ENCODE measurements at regions not wholly inside any gene's neighbourhood (a gene's known extent, or its start where the extent isn't known, plus 50 kb on each side); places are given as distances from the start of the nearest gene placed in this dataset.
"Not testable (repeated sequence)": the region's sequence is repeated elsewhere in the genome, so short reads cannot be mapped to it uniquely, and the experiment has no call there.

- no peaks in the 10 kb centered on the region for H3K9me3 Mint-ChIP-seq
- H3K4me3 Mint-ChIP-seq = no peak overlapping the region
- ATAC-seq = peak; percentile 82
Observed at GRCh38 chr1:195195423-195196057, 1412.7 kb downstream of the KCNT2 start.

GRCh38 chr1:195193134-195193533, 1415.1 kb downstream of the KCNT2 start:
- no peaks in the 10 kb centered on the region for H3K9me3 Mint-ChIP-seq
- H3K4me3 Mint-ChIP-seq = no peak overlapping the region
- H3K4me1 Mint-ChIP-seq = peaks cover 7% of the 10 kb centered on the region
- H3K27me3 Mint-ChIP-seq = no peaks in the 10 kb centered on the region
- H3K36me3 Mint-ChIP-seq = no peaks in the 10 kb centered on the region
- no peak for ATAC-seq
- no peak overlapping the region for H3K27ac Mint-ChIP-seq

More at GRCh38 chr1:195195423-195196057, 1412.7 kb downstream of the KCNT2 start:
- no peak overlapping the region for H3K27ac Mint-ChIP-seq
- no peaks in the 10 kb centered on the region for H3K27me3 Mint-ChIP-seq
- H3K36me3 Mint-ChIP-seq = no peaks in the 10 kb centered on the region
- H3K4me1 Mint-ChIP-seq = peaks cover 7% of the 10 kb centered on the region

- no peaks in the 10 kb centered on the region for H3K4me1 Mint-ChIP-seq
- no peak for ATAC-seq
- H3K4me3 Mint-ChIP-seq = no peak overlapping the region
Observed at GRCh38 chr1:195188821-195189220, 1419.4 kb downstream of the KCNT2 start.

GRCh38 chr1:195186544-195186943, 1421.7 kb downstream of the KCNT2 start:
- no peaks in the 10 kb centered on the region for H3K9me3 Mint-ChIP-seq
- H3K4me3 Mint-ChIP-seq = no peak overlapping the region
- H3K27ac Mint-ChIP-seq = no peak overlapping the region
- ATAC-seq = no peak
- no peaks in the 10 kb centered on the region for H3K4me1 Mint-ChIP-seq
- no peaks in the 10 kb centered on the region for H3K27me3 Mint-ChIP-seq
- H3K36me3 Mint-ChIP-seq = no peaks in the 10 kb centered on the region

More at GRCh38 chr1:195188821-195189220, 1419.4 kb downstream of the KCNT2 start:
- H3K27me3 Mint-ChIP-seq = no peaks in the 10 kb centered on the region
- H3K36me3 Mint-ChIP-seq = no peaks in the 10 kb centered on the region
- no peaks in the 10 kb centered on the region for H3K9me3 Mint-ChIP-seq
- H3K27ac Mint-ChIP-seq = no peak overlapping the region

- H3K4me3 Mint-ChIP-seq = no peak overlapping the region
- H3K36me3 Mint-ChIP-seq = no peaks in the 10 kb centered on the region
- no peaks in the 10 kb centered on the region for H3K27me3 Mint-ChIP-seq
- no peak overlapping the region for H3K27ac Mint-ChIP-seq
- H3K4me1 Mint-ChIP-seq = no peaks in the 10 kb centered on the region
- ATAC-seq = no peak
- H3K9me3 Mint-ChIP-seq = no peaks in the 10 kb centered on the region
Observed at GRCh38 chr1:195185736-195186135, 1422.5 kb downstream of the KCNT2 start.

- H3K36me3 Mint-ChIP-seq = no peaks in the 10 kb centered on the region
- no peaks in the 10 kb centered on the region for H3K27me3 Mint-ChIP-seq
- H3K4me1 Mint-ChIP-seq = no peaks in the 10 kb centered on the region
- ATAC-seq = no peak
- H3K9me3 Mint-ChIP-seq = peaks cover 2% of the 10 kb centered on the region
- H3K4me3 Mint-ChIP-seq = no peak overlapping the region
- H3K27ac Mint-ChIP-seq = no peak overlapping the region
Observed at GRCh38 chr1:195185321-195185720, 1422.9 kb downstream of the KCNT2 start.

- H3K4me1 Mint-ChIP-seq = no peaks in the 10 kb centered on the region
Observed at GRCh38 chr1:195173753-195174152, 1434.5 kb downstream of the KCNT2 start.

GRCh38 chr1:195159795-195160194, 1448.4 kb downstream of the KCNT2 start:
- ATAC-seq, H3K36me3 Mint-ChIP-seq, H3K27me3 Mint-ChIP-seq, H3K9me3 Mint-ChIP-seq, H3K27ac Mint-ChIP-seq, H3K4me1 Mint-ChIP-seq, H3K4me3 Mint-ChIP-seq: not testable (repeated sequence)

More at GRCh38 chr1:195173753-195174152, 1434.5 kb downstream of the KCNT2 start:
- H3K27me3 Mint-ChIP-seq = no peaks in the 10 kb centered on the region
- no peaks in the 10 kb centered on the region for H3K36me3 Mint-ChIP-seq
- ATAC-seq = no peak
- peaks cover 2% of the 10 kb centered on the region for H3K9me3 Mint-ChIP-seq
- H3K4me3 Mint-ChIP-seq = no peak overlapping the region
- no peak overlapping the region for H3K27ac Mint-ChIP-seq

GRCh38 chr1:195158091-195158490, 1450.1 kb downstream of the KCNT2 start:
- Mint-ChIP-seq H3K27me3 (no peaks in the 10 kb centered on the region), H3K4me3 (no peak overlapping the region), H3K27ac (no peak overlapping the region), H3K4me1 (no peaks in the 10 kb centered on the region), H3K9me3 (no peaks in the 10 kb centered on the region), H3K36me3 (no peaks in the 10 kb centered on the region)
- no peak for ATAC-seq

- H3K27ac Mint-ChIP-seq = no peak overlapping the region
- no peaks in the 10 kb centered on the region for H3K4me1 Mint-ChIP-seq
- H3K36me3 Mint-ChIP-seq = no peaks in the 10 kb centered on the region
- no peak for ATAC-seq
- H3K9me3 Mint-ChIP-seq = no peaks in the 10 kb centered on the region
- H3K4me3 Mint-ChIP-seq = no peak overlapping the region
- H3K27me3 Mint-ChIP-seq = no peaks in the 10 kb centered on the region
Observed at GRCh38 chr1:195153107-195153506, 1455.1 kb downstream of the KCNT2 start.

GRCh38 chr1:195150768-195151167, 1457.5 kb downstream of the KCNT2 start:
- H3K4me3 Mint-ChIP-seq = no peak overlapping the region
- H3K4me1 Mint-ChIP-seq = no peaks in the 10 kb centered on the region
- H3K9me3 Mint-ChIP-seq = no peaks in the 10 kb centered on the region
- no peak for ATAC-seq
- no peak overlapping the region for H3K27ac Mint-ChIP-seq
- no peaks in the 10 kb centered on the region for H3K36me3 Mint-ChIP-seq
- no peaks in the 10 kb centered on the region for H3K27me3 Mint-ChIP-seq

GRCh38 chr1:195141294-195141693, 1466.9 kb downstream of the KCNT2 start:
- H3K27me3 Mint-ChIP-seq = no peaks in the 10 kb centered on the region
- ATAC-seq = no peak
- no peak overlapping the region for H3K4me3 Mint-ChIP-seq
- peaks cover 10% of the 10 kb centered on the region for H3K9me3 Mint-ChIP-seq
- no peaks in the 10 kb centered on the region for H3K4me1 Mint-ChIP-seq
- no peak overlapping the region for H3K27ac Mint-ChIP-seq
- no peaks in the 10 kb centered on the region for H3K36me3 Mint-ChIP-seq

- Mint-ChIP-seq H3K36me3 (no peaks in the 10 kb centered on the region), H3K9me3 (no peaks in the 10 kb centered on the region), H3K4me1 (no peaks in the 10 kb centered on the region), H3K4me3 (no peak overlapping the region), H3K27ac (no peak overlapping the region), H3K27me3 (no peaks in the 10 kb centered on the region)
- ATAC-seq = no peak
Observed at GRCh38 chr1:195130598-195130997, 1477.6 kb downstream of the KCNT2 start.

GRCh38 chr1:195122497-195122896, 1485.7 kb downstream of the KCNT2 start:
- Mint-ChIP-seq H3K4me3 (no peak overlapping the region), H3K27ac (no peak overlapping the region), H3K9me3 (no peaks in the 10 kb centered on the region), H3K4me1 (no peaks in the 10 kb centered on the region), H3K27me3 (no peaks in the 10 kb centered on the region), H3K36me3 (no peaks in the 10 kb centered on the region)
- no peak for ATAC-seq

GRCh38 chr1:195113471-195113870, 1494.8 kb downstream of the KCNT2 start:
- peaks cover 1% of the 10 kb centered on the region for H3K9me3 Mint-ChIP-seq
- H3K27ac Mint-ChIP-seq = no peak overlapping the region
- no peaks in the 10 kb centered on the region for H3K27me3 Mint-ChIP-seq
- no peaks in the 10 kb centered on the region for H3K36me3 Mint-ChIP-seq
- no peak for ATAC-seq
- H3K4me1 Mint-ChIP-seq = no peaks in the 10 kb centered on the region
- H3K4me3 Mint-ChIP-seq = no peak overlapping the region

GRCh38 chr1:195105773-195106172, 1502.5 kb downstream of the KCNT2 start:
- H3K27ac Mint-ChIP-seq = no peak overlapping the region
- no peak for ATAC-seq
- peaks cover 20% of the 10 kb centered on the region for H3K9me3 Mint-ChIP-seq
- H3K27me3 Mint-ChIP-seq = no peaks in the 10 kb centered on the region
- no peak overlapping the region for H3K4me3 Mint-ChIP-seq
- H3K4me1 Mint-ChIP-seq = no peaks in the 10 kb centered on the region
- H3K36me3 Mint-ChIP-seq = no peaks in the 10 kb centered on the region

Measured in stimulated activated memory B cell treated with anti-CD40 and anti-IgM and Interleukin-4, amounts not matched to agents 10 μg/mL and 1 μg/mL and 100 μg/mL, for 72 hours (primary cell).